ENCODE measurements at regions not wholly inside any gene's neighbourhood (a gene's known extent, or its start where the extent isn't known, plus 50 kb on each side); places are given as distances from the start of the nearest gene placed in this dataset.

DNA sequence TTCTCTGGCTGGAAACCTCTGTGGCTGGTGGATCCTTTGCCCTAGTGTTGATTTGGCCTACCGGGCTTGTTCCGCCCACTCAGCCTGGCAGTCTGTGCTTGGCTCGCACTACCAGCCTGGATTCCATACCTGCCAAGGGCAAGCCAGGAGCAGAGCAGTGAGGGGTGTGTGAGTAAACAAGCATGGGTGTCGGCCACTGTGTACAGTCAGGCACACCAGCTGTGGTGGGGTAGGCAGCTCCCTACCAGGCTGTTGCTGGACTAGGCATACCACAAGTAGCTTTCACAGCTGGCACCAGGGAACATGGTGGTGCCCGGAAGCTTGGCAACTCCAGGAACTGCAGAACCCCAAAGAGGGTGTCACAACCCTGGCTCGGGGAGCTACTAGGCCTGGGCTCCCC is 942.9 kb upstream of the LRRN3 start:
- Histone ChIP-seq H2AFZ (ENCODE audit: low read length, unreplicated experiment) (no peak overlapping the region), H3K79me2 (ENCODE audit: control insufficient read depth, insufficient read depth, low read length, unreplicated experiment) (no peaks in the 10 kb centered on the region), H3K27ac (ENCODE audit: low read depth, low read length) (no peak overlapping the region), H3K36me3 (ENCODE audit: insufficient read depth, low read length) (no peaks in the 10 kb centered on the region), H3K27me3 (ENCODE audit: insufficient read depth, low read length) (no peaks in the 10 kb centered on the region), H3K4me3 (ENCODE audit: low read depth, low read length) (no peak overlapping the region), H3K4me1 (ENCODE audit: control insufficient read depth, insufficient read depth, low read length, unreplicated experiment) (no peaks in the 10 kb centered on the region)

DNA sequence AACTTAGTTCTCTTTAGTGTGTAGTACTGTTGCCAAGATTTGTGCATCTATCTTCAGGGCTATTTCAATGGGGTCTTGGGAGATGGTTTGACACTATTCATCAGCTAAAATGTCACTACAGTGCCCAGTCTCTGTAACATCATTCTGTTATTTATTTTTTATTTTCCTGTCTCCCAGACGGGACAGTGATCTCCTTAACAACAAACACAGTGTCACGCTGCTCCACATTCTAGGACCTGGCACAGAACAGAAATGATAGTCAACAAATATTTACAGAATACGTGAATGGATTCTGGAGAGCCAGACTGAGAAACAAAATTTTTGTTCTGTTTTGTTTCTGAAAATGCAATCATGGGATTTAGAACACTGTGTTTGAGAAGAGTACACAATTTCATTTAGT is 937.7 kb upstream of the LRRN3 start:
- Histone ChIP-seq H3K4me1 (ENCODE audit: control insufficient read depth, insufficient read depth, low read length, unreplicated experiment) (peaks cover 4% of the 10 kb centered on the region), H3K27ac (ENCODE audit: low read depth, low read length) (no peak overlapping the region), H3K4me3 (ENCODE audit: low read depth, low read length) (no peak overlapping the region), H3K79me2 (ENCODE audit: control insufficient read depth, insufficient read depth, low read length, unreplicated experiment) (no peaks in the 10 kb centered on the region), H3K36me3 (ENCODE audit: insufficient read depth, low read length) (no peaks in the 10 kb centered on the region), H3K27me3 (ENCODE audit: insufficient read depth, low read length) (no peaks in the 10 kb centered on the region), H2AFZ (ENCODE audit: low read length, unreplicated experiment) (no peak overlapping the region)

DNA sequence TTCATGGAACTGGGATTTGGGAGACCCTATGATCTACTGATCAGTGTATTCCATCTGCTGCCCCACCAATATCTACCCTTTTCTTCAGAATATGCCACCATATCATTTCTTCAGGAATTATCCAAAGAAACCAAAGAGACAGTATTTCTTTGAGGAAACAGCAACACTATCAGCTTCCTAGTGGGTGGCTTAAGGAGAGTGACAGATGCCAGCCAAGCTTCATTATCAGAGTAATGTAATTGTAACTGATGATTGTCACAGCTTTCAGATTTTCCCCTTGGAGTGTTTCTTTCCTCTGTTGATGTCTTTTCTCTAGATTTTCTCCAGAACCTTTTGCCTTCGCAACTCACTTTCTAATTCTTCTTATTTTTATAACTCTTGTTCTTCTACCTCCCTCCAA is 934.4 kb upstream of the LRRN3 start:
- Histone ChIP-seq H2AFZ (ENCODE audit: low read length, unreplicated experiment) (no peak overlapping the region), H3K4me1 (ENCODE audit: control insufficient read depth, insufficient read depth, low read length, unreplicated experiment) (peaks cover 4% of the 10 kb centered on the region), H3K79me2 (ENCODE audit: control insufficient read depth, insufficient read depth, low read length, unreplicated experiment) (no peaks in the 10 kb centered on the region), H3K27ac (ENCODE audit: low read depth, low read length) (no peak overlapping the region), H3K27me3 (ENCODE audit: insufficient read depth, low read length) (no peaks in the 10 kb centered on the region), H3K4me3 (ENCODE audit: low read depth, low read length) (no peak overlapping the region), H3K36me3 (ENCODE audit: insufficient read depth, low read length) (no peaks in the 10 kb centered on the region)

DNA sequence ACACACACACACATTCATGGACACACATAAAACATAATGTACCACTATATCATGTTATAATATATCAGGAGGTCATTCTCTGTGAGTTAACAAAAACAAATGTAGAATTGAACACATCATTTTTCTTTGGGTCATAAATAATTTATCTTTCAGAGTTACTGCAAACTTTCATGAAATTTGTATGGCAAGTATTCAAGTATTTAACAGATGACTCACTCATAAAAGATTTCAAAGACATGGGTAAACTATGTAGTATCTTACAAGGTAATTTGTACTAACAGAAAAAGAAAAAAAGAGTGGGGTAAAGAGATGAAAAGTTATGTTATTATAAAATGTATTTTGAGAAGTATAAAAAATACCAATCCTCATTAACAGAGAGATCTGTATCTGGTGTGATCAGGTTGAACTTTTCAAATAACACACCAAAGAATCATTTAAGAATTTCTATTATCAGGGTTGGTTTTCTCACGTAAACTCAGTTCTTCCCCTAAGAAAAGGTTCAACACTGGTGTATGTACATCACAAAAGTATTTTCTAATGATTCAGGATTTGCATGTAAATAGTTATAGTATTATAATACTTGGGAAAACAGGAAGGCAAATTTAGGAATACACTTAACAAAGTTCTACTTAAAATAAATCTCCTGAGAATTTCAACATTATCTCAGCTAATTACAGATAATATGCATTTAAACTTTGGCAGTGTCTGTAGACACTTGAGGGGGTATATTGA is 933.1 kb upstream of the LRRN3 start:
- Histone ChIP-seq H3K27me3 (ENCODE audit: insufficient read depth, low read length) (no peaks in the 10 kb centered on the region), H3K4me1 (ENCODE audit: control insufficient read depth, insufficient read depth, low read length, unreplicated experiment) (peaks cover 4% of the 10 kb centered on the region)

DNA sequence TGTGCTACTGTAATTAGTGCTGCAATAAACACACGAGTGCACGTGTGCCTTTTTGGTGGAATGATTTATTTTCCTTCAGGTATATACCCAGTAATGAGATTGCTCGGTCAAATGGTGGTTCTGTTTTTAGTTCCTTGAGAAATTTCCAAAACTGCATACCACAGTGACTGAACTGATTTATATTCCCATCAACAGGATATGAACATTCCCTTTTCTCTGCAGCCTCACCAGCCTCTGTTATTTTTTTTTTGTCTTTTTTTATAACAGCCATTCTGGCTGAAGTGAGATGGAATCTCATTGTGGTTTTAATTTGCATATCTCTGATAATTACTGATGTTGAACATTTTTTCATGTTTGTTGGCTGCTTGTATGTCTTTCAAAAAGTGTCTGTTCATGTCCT is 922.9 kb upstream of the LRRN3 start:
- Histone ChIP-seq H3K4me1 (ENCODE audit: control insufficient read depth, insufficient read depth, low read length, unreplicated experiment) (no peaks in the 10 kb centered on the region), H3K36me3 (ENCODE audit: insufficient read depth, low read length) (no peaks in the 10 kb centered on the region), H3K79me2 (ENCODE audit: control insufficient read depth, insufficient read depth, low read length, unreplicated experiment) (no peaks in the 10 kb centered on the region), H3K27me3 (ENCODE audit: insufficient read depth, low read length) (no peaks in the 10 kb centered on the region), H3K27ac (ENCODE audit: low read depth, low read length) (no peak overlapping the region), H3K4me3 (ENCODE audit: low read depth, low read length) (no peak overlapping the region), H2AFZ (ENCODE audit: low read length, unreplicated experiment) (no peak overlapping the region)

More for the DNA sequence above, 933.1 kb upstream of the LRRN3 start:
- no peak overlapping the region for H3K27ac ChIP-seq (ENCODE audit: low read depth, low read length)
- H3K79me2 ChIP-seq (ENCODE audit: control insufficient read depth, insufficient read depth, low read length, unreplicated experiment) = no peaks in the 10 kb centered on the region
- no peak overlapping the region for H2AFZ ChIP-seq (ENCODE audit: low read length, unreplicated experiment)
- H3K4me3 ChIP-seq (ENCODE audit: low read depth, low read length) = no peak overlapping the region
- H3K36me3 ChIP-seq (ENCODE audit: insufficient read depth, low read length) = no peaks in the 10 kb centered on the region

DNA sequence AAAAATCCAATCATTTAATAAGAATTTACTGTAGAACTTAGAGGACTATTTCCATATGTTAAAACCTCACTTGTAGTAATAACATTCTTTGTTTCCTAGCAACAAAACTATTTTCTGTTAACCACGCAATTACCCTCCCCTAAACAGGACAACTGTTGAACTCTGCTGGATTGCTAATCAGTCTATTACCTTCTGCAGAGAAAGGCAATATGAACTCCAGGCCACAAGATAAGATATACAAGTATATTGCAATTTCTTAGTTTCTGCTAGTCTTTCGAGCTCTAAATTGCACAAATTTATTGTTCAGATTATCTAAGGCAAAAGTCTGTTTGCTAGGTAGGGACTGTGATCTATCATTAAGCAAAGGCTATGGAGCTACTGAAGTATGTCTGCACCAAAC is 920.1 kb upstream of the LRRN3 start:
- Histone ChIP-seq H3K79me2 (ENCODE audit: control insufficient read depth, insufficient read depth, low read length, unreplicated experiment) (no peaks in the 10 kb centered on the region), H2AFZ (ENCODE audit: low read length, unreplicated experiment) (no peak overlapping the region), H3K4me1 (ENCODE audit: control insufficient read depth, insufficient read depth, low read length, unreplicated experiment) (no peaks in the 10 kb centered on the region), H3K36me3 (ENCODE audit: insufficient read depth, low read length) (no peaks in the 10 kb centered on the region), H3K27ac (ENCODE audit: low read depth, low read length) (no peak overlapping the region), H3K4me3 (ENCODE audit: low read depth, low read length) (no peak overlapping the region), H3K27me3 (ENCODE audit: insufficient read depth, low read length) (no peaks in the 10 kb centered on the region)

DNA sequence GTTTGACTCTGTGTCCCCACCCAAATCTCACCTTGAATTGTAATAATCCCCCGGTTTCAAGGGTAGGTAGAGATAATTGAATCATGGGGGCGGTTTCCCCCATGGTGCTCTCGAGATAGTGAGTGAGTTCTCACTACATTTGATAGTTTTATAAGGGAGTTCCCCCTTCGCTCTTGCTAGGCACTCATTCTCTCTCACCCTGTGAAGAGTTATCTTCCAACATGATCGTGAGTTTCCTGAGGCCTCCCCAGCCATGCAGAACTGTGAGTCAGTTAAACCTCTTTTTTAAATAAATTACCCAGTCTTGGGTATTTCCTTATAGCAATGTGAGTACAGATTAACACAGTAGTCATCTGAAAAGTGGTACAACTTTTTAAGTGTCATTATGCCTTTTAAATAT is 913.5 kb upstream of the LRRN3 start:
- Histone ChIP-seq H3K4me3 (ENCODE audit: low read depth, low read length) (no peak overlapping the region), H3K27ac (ENCODE audit: low read depth, low read length) (no peak overlapping the region), H2AFZ (ENCODE audit: low read length, unreplicated experiment) (no peak overlapping the region), H3K27me3 (ENCODE audit: insufficient read depth, low read length) (no peaks in the 10 kb centered on the region), H3K4me1 (ENCODE audit: control insufficient read depth, insufficient read depth, low read length, unreplicated experiment) (no peaks in the 10 kb centered on the region), H3K36me3 (ENCODE audit: insufficient read depth, low read length) (no peaks in the 10 kb centered on the region), H3K79me2 (ENCODE audit: control insufficient read depth, insufficient read depth, low read length, unreplicated experiment) (no peaks in the 10 kb centered on the region)

DNA sequence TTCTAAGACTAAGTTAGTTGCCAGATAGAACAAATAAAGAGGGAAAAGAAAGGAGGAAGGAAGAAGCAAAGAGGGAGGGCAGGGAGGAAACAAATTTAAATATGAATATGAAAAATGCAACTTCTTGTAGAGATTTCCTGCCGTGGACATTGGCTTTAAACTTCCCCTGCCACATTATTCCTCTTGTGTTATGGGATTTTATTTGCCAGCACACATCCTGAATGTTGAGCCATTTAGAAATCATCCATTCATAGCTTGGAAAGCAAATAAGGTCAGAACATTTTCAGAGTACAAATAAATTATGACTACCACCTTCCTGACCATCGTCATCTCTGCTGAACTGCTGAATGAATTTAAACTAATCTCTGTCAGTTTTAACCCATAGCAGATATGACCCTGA is 911.9 kb upstream of the LRRN3 start:
- H3K36me3 ChIP-seq (ENCODE audit: insufficient read depth, low read length) = no peaks in the 10 kb centered on the region
- peak overlapping the region; percentile 30; the same call in 1 of the 2 replicates for H3K4me3 ChIP-seq (ENCODE audit: low read depth, low read length)
- H3K4me1 ChIP-seq (ENCODE audit: control insufficient read depth, insufficient read depth, low read length, unreplicated experiment) = no peaks in the 10 kb centered on the region
- H2AFZ ChIP-seq (ENCODE audit: low read length, unreplicated experiment) = no peak overlapping the region
- no peaks in the 10 kb centered on the region for H3K79me2 ChIP-seq (ENCODE audit: control insufficient read depth, insufficient read depth, low read length, unreplicated experiment)
- H3K27me3 ChIP-seq (ENCODE audit: insufficient read depth, low read length) = no peaks in the 10 kb centered on the region
- H3K27ac ChIP-seq (ENCODE audit: low read depth, low read length) = no peak overlapping the region

DNA sequence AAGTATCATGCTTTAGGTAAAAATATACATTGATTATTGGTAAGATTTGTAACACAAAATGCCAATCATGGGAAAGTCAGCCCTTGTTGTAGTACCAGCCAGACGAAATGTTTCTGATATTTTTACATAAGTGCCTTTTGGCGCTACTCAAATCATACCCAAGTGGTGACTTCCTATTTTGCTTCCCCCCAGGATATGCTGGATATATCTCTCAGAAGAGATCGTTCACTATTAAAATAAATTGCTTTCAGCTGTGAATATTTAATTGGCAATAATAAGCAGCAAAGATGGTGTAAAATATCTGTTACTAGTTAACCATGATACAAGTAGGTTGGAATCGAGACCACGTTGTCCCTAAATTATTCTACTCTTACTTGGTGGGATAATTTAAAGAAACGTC is 909.2 kb upstream of the LRRN3 start:
- no peaks in the 10 kb centered on the region for H3K4me1 ChIP-seq (ENCODE audit: control insufficient read depth, insufficient read depth, low read length, unreplicated experiment)
- H3K36me3 ChIP-seq (ENCODE audit: insufficient read depth, low read length) = no peaks in the 10 kb centered on the region
- H3K27me3 ChIP-seq (ENCODE audit: insufficient read depth, low read length) = no peaks in the 10 kb centered on the region
- no peak overlapping the region for H2AFZ ChIP-seq (ENCODE audit: low read length, unreplicated experiment)
- no peaks in the 10 kb centered on the region for H3K79me2 ChIP-seq (ENCODE audit: control insufficient read depth, insufficient read depth, low read length, unreplicated experiment)
- H3K27ac ChIP-seq (ENCODE audit: low read depth, low read length) = no peak overlapping the region
- no peak overlapping the region for H3K4me3 ChIP-seq (ENCODE audit: low read depth, low read length)

DNA sequence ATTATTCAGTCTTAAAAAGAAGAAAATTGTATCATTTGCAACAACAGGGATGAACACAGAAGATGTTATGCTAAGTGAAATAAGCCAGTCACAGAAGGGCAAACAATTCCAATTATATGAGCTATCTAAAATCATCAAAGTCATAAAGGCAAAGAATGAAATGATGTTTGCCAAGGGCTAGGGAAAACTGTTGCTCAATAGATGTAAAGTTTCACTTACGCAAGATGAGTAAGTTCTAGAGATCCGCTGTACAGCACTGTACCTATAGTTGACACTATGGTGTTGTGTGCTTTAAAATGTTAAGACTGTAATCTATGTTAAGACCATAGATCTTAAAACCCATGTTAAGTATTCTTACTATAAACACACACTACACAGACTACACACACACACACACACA is 904.6 kb upstream of the LRRN3 start:
- no peak overlapping the region for H3K27ac ChIP-seq (ENCODE audit: low read depth, low read length)
- H3K36me3 ChIP-seq (ENCODE audit: insufficient read depth, low read length) = no peaks in the 10 kb centered on the region
- H3K27me3 ChIP-seq (ENCODE audit: insufficient read depth, low read length) = no peaks in the 10 kb centered on the region
- H3K4me3 ChIP-seq (ENCODE audit: low read depth, low read length) = no peak overlapping the region
- no peaks in the 10 kb centered on the region for H3K4me1 ChIP-seq (ENCODE audit: control insufficient read depth, insufficient read depth, low read length, unreplicated experiment)
- no peak overlapping the region for H2AFZ ChIP-seq (ENCODE audit: low read length, unreplicated experiment)
- H3K79me2 ChIP-seq (ENCODE audit: control insufficient read depth, insufficient read depth, low read length, unreplicated experiment) = no peaks in the 10 kb centered on the region

DNA sequence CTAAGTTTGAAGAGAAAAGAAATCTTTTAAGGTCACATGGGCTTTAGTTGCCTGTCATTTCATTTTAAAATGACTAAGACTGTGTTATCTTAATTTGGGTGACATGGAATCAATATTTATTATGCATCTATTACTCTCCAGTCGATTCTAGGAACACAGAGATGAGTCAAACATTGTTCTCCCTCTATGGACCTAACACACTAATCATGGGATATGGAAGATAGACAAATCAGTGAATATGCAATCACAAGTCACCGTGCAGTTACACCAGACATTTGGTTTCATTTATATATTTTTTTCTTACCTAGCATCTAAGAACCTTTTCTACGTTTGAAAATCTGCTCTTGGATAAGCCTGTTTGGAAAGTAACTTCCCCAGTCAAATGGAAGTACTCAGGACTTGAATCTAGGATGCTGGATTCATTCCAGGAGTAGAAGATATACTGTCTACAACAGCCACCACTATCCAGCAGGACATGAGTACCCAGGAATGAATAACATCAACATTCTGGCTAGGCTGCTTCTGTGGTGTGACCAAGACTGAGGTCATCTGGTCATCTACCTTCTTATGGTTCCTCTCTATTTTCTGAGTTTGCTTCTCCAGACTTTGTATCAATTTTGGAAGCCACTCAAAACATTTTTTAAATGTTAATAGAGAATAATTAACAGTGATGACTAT is 902.9 kb upstream of the LRRN3 start:
- H3K27ac ChIP-seq (ENCODE audit: low read depth, low read length) = no peak overlapping the region
- H3K4me1 ChIP-seq (ENCODE audit: control insufficient read depth, insufficient read depth, low read length, unreplicated experiment) = no peaks in the 10 kb centered on the region
- no peaks in the 10 kb centered on the region for H3K79me2 ChIP-seq (ENCODE audit: control insufficient read depth, insufficient read depth, low read length, unreplicated experiment)
- H2AFZ ChIP-seq (ENCODE audit: low read length, unreplicated experiment) = no peak overlapping the region
- no peaks in the 10 kb centered on the region for H3K36me3 ChIP-seq (ENCODE audit: insufficient read depth, low read length)
- no peak overlapping the region for H3K4me3 ChIP-seq (ENCODE audit: low read depth, low read length)
- H3K27me3 ChIP-seq (ENCODE audit: insufficient read depth, low read length) = no peaks in the 10 kb centered on the region

All from ACC112 (cell line).